ENCODE measurements at regions not wholly inside any gene's neighbourhood (a gene's known extent, or its start where the extent isn't known, plus 50 kb on each side); places are given as distances from the start of the nearest gene placed in this dataset.

GRCh38 chr3:169007145-169007544 lies 656.4 kb downstream of the MECOM start:
- TF ChIP-seq, protein P1, sequence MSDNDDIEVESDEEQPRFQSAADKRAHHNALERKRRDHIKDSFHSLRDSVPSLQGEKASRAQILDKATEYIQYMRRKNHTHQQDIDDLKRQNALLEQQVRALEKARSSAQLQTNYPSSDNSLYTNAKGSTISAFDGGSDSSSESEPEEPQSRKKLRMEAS (IDR thresholded peaks at IDR 0.05; ENCODE audit: low read depth): no peak
- TF ChIP-seq ZBTB33 (IDR thresholded peaks at IDR 0.05; ENCODE audit: borderline replicate concordance, low read depth) (no peak), USF1 (IDR thresholded peaks at IDR 0.05; ENCODE audit: borderline replicate concordance, low read depth) (no peak), FOXJ3 (CRISPR knock-in tag; IDR thresholded peaks at IDR 0.05) (no peak), TEAD4 (IDR thresholded peaks at IDR 0.05; ENCODE audit: borderline replicate concordance, insufficient read depth) (no peak), RFX5 (IDR thresholded peaks at IDR 0.05; ENCODE audit: low read length) (no peak), PBX3 (IDR thresholded peaks at IDR 0.05) (no peak), POLR2AphosphoS5 (IDR thresholded peaks at IDR 0.05; ENCODE audit: low read depth, low read length) (no peak)
- TF ChIP-seq, protein P2, sequence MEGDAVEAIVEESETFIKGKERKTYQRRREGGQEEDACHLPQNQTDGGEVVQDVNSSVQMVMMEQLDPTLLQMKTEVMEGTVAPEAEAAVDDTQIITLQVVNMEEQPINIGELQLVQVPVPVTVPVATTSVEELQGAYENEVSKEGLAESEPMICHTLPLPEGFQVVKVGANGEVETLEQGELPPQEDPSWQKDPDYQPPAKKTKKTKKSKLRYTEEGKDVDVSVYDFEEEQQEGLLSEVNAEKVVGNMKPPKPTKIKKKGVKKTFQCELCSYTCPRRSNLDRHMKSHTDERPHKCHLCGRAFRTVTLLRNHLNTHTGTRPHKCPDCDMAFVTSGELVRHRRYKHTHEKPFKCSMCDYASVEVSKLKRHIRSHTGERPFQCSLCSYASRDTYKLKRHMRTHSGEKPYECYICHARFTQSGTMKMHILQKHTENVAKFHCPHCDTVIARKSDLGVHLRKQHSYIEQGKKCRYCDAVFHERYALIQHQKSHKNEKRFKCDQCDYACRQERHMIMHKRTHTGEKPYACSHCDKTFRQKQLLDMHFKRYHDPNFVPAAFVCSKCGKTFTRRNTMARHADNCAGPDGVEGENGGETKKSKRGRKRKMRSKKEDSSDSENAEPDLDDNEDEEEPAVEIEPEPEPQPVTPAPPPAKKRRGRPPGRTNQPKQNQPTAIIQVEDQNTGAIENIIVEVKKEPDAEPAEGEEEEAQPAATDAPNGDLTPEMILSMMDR (IDR thresholded peaks at IDR 0.05): no peak

Measured in SK-N-SH (cell line).